GM21723 (cell line): ENCODE measurements at regions not wholly inside any gene's neighbourhood (a gene's known extent, or its start where the extent isn't known, plus 50 kb on each side); places are given as distances from the start of the nearest gene placed in this dataset.
A peak's percentile ranks its signal among the peaks of the same experiment; 100 is the strongest.
"Not testable (repeated sequence)": the region's sequence is repeated elsewhere in the genome, so short reads cannot be mapped to it uniquely, and the experiment has no call there.

Experiments used
- ATAC-seq: cut with Tn5 transposase; IDR thresholded peaks from one replicate; pipeline ENCODE4 v1.9.1; 2021; ENCODE audit warnings: mild to moderate bottlenecking, moderate library complexity; ENCODE audit not compliant: unreplicated experiment

GRCh38 chr1:72462186-72462905 lies 180.0 kb upstream of the NEGR1 start:
- ATAC-seq = no peak

- no peak for ATAC-seq
These were observed 159.9 kb upstream of the NEGR1 start for GRCh38 chr1:72442262-72442661.

GRCh38 chr1:72439036-72439435 lies 156.7 kb upstream of the NEGR1 start:
- ATAC-seq = no peak

GRCh38 chr1:72438270-72438669 lies 155.9 kb upstream of the NEGR1 start:
- ATAC-seq = no peak

- ATAC-seq = peak; percentile 57
These were observed 152.7 kb upstream of the NEGR1 start for GRCh38 chr1:72435025-72435424.

GRCh38 chr1:72434070-72434469 lies 151.7 kb upstream of the NEGR1 start:
- no peak for ATAC-seq

- peak; percentile 60 for ATAC-seq
These were observed 151.3 kb upstream of the NEGR1 start for GRCh38 chr1:72433591-72433990.

- ATAC-seq = peak; percentile 46
These were observed 150.4 kb upstream of the NEGR1 start for GRCh38 chr1:72432645-72433267.

- ATAC-seq = no peak
These were observed 149.5 kb upstream of the NEGR1 start for GRCh38 chr1:72431810-72432209.

- not testable (repeated sequence) for ATAC-seq
These were observed 145.9 kb upstream of the NEGR1 start for GRCh38 chr1:72428276-72428675.

GRCh38 chr1:72419229-72419628 lies 136.9 kb upstream of the NEGR1 start:
- ATAC-seq = no peak

- ATAC-seq = no peak
These were observed 129.9 kb upstream of the NEGR1 start for GRCh38 chr1:72412286-72412685.

- ATAC-seq = no peak
These were observed 117.5 kb upstream of the NEGR1 start for GRCh38 chr1:72399807-72400206.

- no peak for ATAC-seq
These were observed 115.4 kb upstream of the NEGR1 start for GRCh38 chr1:72397786-72398185.

GRCh38 chr1:72394457-72394856 lies 112.1 kb upstream of the NEGR1 start:
- no peak for ATAC-seq

GRCh38 chr1:72379072-72379471 lies 96.7 kb upstream of the NEGR1 start:
- ATAC-seq = no peak

GRCh38 chr1:72375226-72375625 lies 92.9 kb upstream of the NEGR1 start:
- no peak for ATAC-seq

- no peak for ATAC-seq
These were observed 89.1 kb upstream of the NEGR1 start for GRCh38 chr1:72371259-72372035.

GRCh38 chr1:72370836-72371235 lies 88.5 kb upstream of the NEGR1 start:
- ATAC-seq = not testable (repeated sequence)

- ATAC-seq = no peak
These were observed 86.9 kb upstream of the NEGR1 start for GRCh38 chr1:72369069-72369757.

- no peak for ATAC-seq
These were observed 84.1 kb upstream of the NEGR1 start for GRCh38 chr1:72366466-72366865.
